OCI-LY1 (cell line): ENCODE measurements at regions not wholly inside any gene's neighbourhood (a gene's known extent, or its start where the extent isn't known, plus 50 kb on each side); places are given as distances from the start of the nearest gene placed in this dataset.

Experiments used
- EZH2 ChIP-seq: fragments of 200-600 bp; sonication (generic), shearing (Covaris generic); IDR thresholded peaks from 2 replicates; pipeline ENCODE4 v1.8.0; 2017; ENCODE audit warnings: borderline replicate concordance, mixed run types, mild to moderate bottlenecking, antibody characterized with exemption, low read length, moderate library complexity, mixed read lengths
- TF ChIP-seq, protein P1 (sequence below): fragments of 200-600 bp; sonication (generic), shearing (Covaris generic); IDR thresholded peaks from 2 replicates; pipeline ENCODE4 v1.5.1; 2017; ENCODE audit warnings: mild to moderate bottlenecking, antibody characterized with exemption, low read length, moderate library complexity, mixed read lengths

DNA sequence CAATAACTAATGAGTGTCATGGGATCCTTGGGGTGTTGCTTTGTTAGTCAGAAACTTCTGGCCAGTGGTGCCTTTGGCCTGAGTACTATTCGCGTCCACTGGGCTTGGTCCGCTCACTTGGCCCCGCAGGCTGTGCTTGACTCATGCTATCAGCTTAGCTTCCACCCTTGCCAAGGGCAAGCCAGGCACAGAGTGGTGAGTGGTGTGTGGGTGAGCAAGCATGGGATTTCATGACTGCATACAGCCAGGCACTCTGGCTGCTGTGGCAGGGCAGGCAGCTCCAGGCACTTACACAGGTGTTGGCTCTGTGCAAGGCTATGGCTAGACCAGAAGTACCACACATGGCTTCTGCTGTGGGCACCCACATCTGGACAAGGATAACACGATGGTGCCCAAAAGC lies 1026.3 kb downstream of the PCDH19 start:
- TF ChIP-seq, protein P1, sequence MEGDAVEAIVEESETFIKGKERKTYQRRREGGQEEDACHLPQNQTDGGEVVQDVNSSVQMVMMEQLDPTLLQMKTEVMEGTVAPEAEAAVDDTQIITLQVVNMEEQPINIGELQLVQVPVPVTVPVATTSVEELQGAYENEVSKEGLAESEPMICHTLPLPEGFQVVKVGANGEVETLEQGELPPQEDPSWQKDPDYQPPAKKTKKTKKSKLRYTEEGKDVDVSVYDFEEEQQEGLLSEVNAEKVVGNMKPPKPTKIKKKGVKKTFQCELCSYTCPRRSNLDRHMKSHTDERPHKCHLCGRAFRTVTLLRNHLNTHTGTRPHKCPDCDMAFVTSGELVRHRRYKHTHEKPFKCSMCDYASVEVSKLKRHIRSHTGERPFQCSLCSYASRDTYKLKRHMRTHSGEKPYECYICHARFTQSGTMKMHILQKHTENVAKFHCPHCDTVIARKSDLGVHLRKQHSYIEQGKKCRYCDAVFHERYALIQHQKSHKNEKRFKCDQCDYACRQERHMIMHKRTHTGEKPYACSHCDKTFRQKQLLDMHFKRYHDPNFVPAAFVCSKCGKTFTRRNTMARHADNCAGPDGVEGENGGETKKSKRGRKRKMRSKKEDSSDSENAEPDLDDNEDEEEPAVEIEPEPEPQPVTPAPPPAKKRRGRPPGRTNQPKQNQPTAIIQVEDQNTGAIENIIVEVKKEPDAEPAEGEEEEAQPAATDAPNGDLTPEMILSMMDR, result no peak
- no peak for TF ChIP-seq EZH2
